SIG-M5 treated with dmso at 0.1 percent for 504 hours (cell line): ENCODE measurements at regions not wholly inside any gene's neighbourhood (a gene's known extent, or its start where the extent isn't known, plus 50 kb on each side); places are given as distances from the start of the nearest gene placed in this dataset.
A peak's percentile ranks its signal among the peaks of the same experiment; 100 is the strongest.
"Not testable (repeated sequence)": the region's sequence is repeated elsewhere in the genome, so short reads cannot be mapped to it uniquely, and the experiment has no call there.

Source experiments
- DNase-seq: peaks from one replicate; lab custom pipeline; 2025; ENCODE audit not compliant: unreplicated experiment; lab: John Stamatoyannopoulos, UW

GRCh38 chr11:83403691-83404389 lies 117.7 kb upstream of the CCDC90B start:
- DNase-seq, result no peak

GRCh38 chr11:83401506-83402225 lies 115.5 kb upstream of the CCDC90B start:
- no peak for DNase-seq

GRCh38 chr11:83394331-83394730 lies 108.2 kb upstream of the CCDC90B start:
- DNase-seq, result no peak

DNA sequence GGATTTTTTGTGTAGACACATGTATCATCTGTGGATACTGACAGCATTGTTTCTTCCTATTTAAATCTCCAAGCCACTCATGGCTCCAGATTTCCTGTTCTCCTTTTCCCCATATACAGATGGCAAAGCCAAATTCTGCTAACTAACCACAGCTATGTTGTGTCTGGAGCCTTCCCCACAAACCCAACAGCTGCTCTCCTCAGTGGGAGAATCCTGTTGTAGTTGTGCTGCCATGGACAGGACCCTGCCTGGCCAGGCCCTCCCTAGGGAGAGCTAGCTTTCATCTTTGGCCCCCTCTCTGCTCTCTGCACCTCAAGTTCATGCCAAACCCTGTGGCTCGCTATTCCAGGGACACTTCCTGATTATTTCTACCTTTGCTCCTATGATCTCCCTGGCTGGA lies 106.4 kb upstream of the CCDC90B start:
- DNase-seq, result no peak

- no peak for DNase-seq
Measured at GRCh38 chr11:83389975-83390374, 103.8 kb upstream of the CCDC90B start.

DNA sequence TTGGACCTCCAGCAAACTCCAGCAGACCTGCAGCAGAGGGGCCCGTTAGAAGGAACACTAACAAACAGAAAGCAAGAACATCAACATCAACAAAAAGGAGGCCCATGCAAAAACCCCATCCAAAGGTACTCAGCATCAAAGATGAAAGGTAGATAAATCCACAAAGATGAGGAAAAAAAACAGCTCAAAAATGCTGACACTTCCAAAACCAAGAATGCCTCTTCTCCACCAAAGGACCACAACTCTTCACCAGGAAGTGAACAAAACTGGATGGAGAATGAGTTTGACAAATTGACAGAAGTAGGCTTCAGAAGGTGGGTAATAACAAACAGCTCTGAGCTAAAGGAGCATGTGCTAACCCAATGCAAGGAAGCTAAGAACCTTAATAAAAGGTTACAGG lies 97.7 kb upstream of the CCDC90B start:
- not testable (repeated sequence) for DNase-seq

GRCh38 chr11:83374311-83374710 lies 88.1 kb upstream of the CCDC90B start:
- no peak for DNase-seq

- DNase-seq, result no peak
Measured at GRCh38 chr11:83371489-83371888, 85.3 kb upstream of the CCDC90B start.

GRCh38 chr11:83367745-83368144 lies 81.6 kb upstream of the CCDC90B start:
- no peak for DNase-seq

DNA sequence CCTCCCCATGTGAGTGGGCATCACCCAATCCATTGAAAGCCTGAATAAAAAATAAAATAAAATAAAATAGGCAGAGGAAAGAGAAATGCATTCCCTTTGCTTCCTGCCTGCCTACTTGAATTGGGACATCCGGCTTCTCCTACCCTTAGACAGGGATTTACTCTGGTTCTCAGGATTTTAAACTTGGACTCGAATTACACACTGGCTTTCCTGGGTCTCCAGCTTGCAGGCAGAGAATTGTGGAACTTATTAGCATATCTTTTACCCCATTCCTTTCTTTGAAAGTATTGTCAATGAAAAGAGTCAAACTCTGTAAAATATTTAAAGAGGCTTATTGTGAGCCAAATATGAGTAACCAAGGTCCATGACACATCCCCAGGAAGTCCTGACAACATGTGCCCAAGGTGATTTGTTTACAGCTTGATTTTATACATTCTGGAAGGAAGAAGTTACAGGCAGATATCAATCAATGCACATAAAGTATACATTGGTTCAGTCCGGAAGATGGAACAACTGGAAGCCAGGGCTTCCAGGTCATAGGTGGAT lies 78.4 kb upstream of the CCDC90B start:
- DNase-seq, result no peak

- DNase-seq, result no peak
Measured at GRCh38 chr11:83363312-83363711, 77.1 kb upstream of the CCDC90B start.

GRCh38 chr11:83361831-83362230 lies 75.7 kb upstream of the CCDC90B start:
- DNase-seq, result peak; percentile 8

DNA sequence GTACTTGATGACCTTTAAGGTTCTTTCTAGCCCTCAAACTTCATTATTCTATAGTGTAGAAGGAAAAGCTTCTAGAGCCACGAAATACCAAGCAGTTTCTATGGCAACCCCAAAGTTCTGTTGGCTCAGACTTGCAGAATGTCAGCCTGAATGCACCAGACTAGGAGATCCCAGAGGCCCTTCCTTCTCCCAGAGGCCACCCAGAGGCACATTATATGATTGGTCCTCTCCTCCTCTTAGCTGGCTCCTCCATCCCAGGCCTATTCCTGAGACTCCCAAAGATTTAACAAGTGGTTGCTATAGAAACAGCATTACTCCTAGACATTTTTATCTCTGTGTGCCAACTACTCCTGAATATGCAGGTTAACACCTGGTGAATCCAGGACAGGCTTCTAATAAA lies 69.2 kb upstream of the CCDC90B start:
- DNase-seq, result no peak

- DNase-seq, result no peak
Measured at GRCh38 chr11:83350187-83350586, 64.0 kb upstream of the CCDC90B start.

DNA sequence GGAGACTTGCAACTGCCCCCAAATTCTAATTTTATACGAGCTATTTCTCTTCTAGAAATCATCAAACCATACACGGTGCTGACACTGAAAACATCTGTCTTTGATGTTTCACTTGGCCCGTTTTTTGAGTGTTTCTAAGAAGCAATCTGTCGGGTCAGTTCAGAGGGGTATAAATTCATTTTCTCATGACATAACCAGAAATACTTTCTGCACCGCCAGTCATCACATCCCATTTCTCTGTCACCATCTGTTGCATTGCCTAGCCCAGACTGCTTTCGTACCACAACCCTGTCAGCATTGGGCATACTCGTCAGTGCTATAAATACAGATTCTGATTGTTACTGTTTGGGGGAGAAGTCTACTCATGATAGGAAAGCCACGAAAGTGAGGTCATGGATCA lies 63.1 kb upstream of the CCDC90B start:
- DNase-seq, result no peak

DNA sequence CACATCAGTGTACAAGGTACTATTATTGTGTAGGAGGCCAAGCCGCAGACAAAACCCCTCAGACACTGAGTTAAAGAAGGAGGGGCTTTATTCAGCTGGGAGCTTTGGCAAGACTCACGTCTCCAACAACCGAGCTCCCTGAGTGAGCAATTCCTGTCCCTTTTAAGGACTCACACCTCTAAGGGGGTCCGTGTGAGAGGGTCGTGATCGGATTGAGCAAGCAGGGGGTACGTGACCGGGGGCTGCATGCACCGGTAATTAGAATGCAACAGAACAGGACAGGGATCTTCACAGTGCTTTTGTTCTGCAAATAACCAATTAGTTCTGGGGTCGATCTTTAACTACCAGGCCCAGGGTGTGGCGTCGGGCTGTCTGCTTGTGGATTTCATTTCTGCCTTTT lies 60.5 kb upstream of the CCDC90B start:
- not testable (repeated sequence) for DNase-seq

- not testable (repeated sequence) for DNase-seq
Measured at GRCh38 chr11:83344521-83344920, 58.4 kb upstream of the CCDC90B start.

- DNase-seq, result no peak
Measured at GRCh38 chr11:83336993-83337392, 50.8 kb upstream of the CCDC90B start.
